Mesendoderm (in vitro differentiated cells): ENCODE measurements at regions not wholly inside any gene's neighbourhood (a gene's known extent, or its start where the extent isn't known, plus 50 kb on each side); places are given as distances from the start of the nearest gene placed in this dataset.
"Not testable (repeated sequence)": the region's sequence is repeated elsewhere in the genome, so short reads cannot be mapped to it uniquely, and the experiment has no call there.

Source experiments
- DNase-seq: peaks from one replicate; pipeline ENCODE4 v3.0.0; 2013
- H2AK5ac ChIP-seq: 2 replicates; pipeline ENCODE4 v1.6.1; 2013; ENCODE audit warnings: low read length, inconsistent platforms
- H2BK120ac ChIP-seq: 2 replicates; pipeline ENCODE4 v1.6.1; 2013; ENCODE audit warnings: low read depth, mild to moderate bottlenecking, low read length, moderate library complexity, mixed read lengths
- H2BK15ac ChIP-seq: replicated peaks from 2 replicates; pipeline ENCODE4 v1.6.1; 2013; ENCODE audit warnings: low read depth, mild to moderate bottlenecking, moderate library complexity
- H2BK5ac ChIP-seq: 2 replicates; pipeline ENCODE4 v1.6.1; 2013; ENCODE audit warnings: low read length, inconsistent platforms
- H3K18ac ChIP-seq: 2 replicates; pipeline ENCODE4 v1.6.1; 2013; ENCODE audit warnings: mild to moderate bottlenecking, low read length, mixed read lengths
- H3K23ac ChIP-seq: one replicate; pipeline ENCODE4 v1.6.1; 2013; ENCODE audit warnings: low read length
- H3K27ac ChIP-seq: 2 replicates; pipeline ENCODE4 v1.5.1; 2013; ENCODE audit warnings: low read depth, mild to moderate bottlenecking, inconsistent platforms, low read length, moderate library complexity
- H3K27me3 ChIP-seq: 2 replicates; pipeline ENCODE4 v1.6.1; 2013; ENCODE audit warnings: low read length, control low read depth, mild to moderate bottlenecking, inconsistent platforms; ENCODE audit not compliant: insufficient read depth, poor library complexity
- H3K36me3 ChIP-seq: 2 replicates; pipeline ENCODE4 v1.6.1; 2013; ENCODE audit warnings: low read length, inconsistent platforms; ENCODE audit not compliant: control insufficient read depth, insufficient read depth
- H3K4ac ChIP-seq: one replicate; pipeline ENCODE4 v1.6.1; 2013; ENCODE audit warnings: low read depth, mild to moderate bottlenecking, low read length, moderate library complexity
- H3K4me1 ChIP-seq: 2 replicates; pipeline ENCODE4 v1.6.1; 2013; ENCODE audit warnings: low read depth, low read length, inconsistent platforms; ENCODE audit not compliant: control insufficient read depth
- H3K4me2 ChIP-seq: 2 replicates; pipeline ENCODE4 v1.6.1; 2013; ENCODE audit warnings: low read length
- H3K4me3 ChIP-seq: 2 replicates; pipeline ENCODE4 v1.5.1; 2013; ENCODE audit warnings: mild to moderate bottlenecking, low read length
- H3K56ac ChIP-seq: one replicate; pipeline ENCODE4 v1.6.1; 2013; ENCODE audit warnings: low read length
- H3K79me1 ChIP-seq: 2 replicates; pipeline ENCODE4 v1.6.1; 2013; ENCODE audit warnings: low read length, inconsistent platforms
- H3K79me2 ChIP-seq: 2 replicates; pipeline ENCODE4 v1.6.1; 2013; ENCODE audit warnings: mild to moderate bottlenecking, low read length; ENCODE audit not compliant: control insufficient read depth, insufficient read depth
- H3K9ac ChIP-seq: 2 replicates; pipeline ENCODE4 v1.6.1; 2013; ENCODE audit warnings: low read length, inconsistent platforms
- H4K5ac ChIP-seq: one replicate; pipeline ENCODE4 v1.6.1; 2013; ENCODE audit warnings: low read length
- H4K8ac ChIP-seq: one replicate; pipeline ENCODE4 v1.6.1; 2013; ENCODE audit warnings: low read depth, mild to moderate bottlenecking, control low read depth, low read length, moderate library complexity
- WGBS: extraction: QIAGEN DNeasy Blood & Tissue Kit; methylation state at CpG from one replicate; pipeline ENCODE4 v1.1.7; 2013; ENCODE audit warnings: low lambda C conversion rate, missing lambda C conversion rate; ENCODE audit not compliant: insufficient coverage; ENCODE audit errors: extremely low coverage; 5-methylcytosine and 5-hydroxymethylcytosine counted together

- not testable (repeated sequence) for H4K8ac ChIP-seq, H2BK15ac ChIP-seq, H3K4me3 ChIP-seq, H2AK5ac ChIP-seq, H3K4ac ChIP-seq, H3K23ac ChIP-seq, H3K79me1 ChIP-seq, H3K4me2 ChIP-seq, H3K4me1 ChIP-seq, H3K36me3 ChIP-seq, H3K18ac ChIP-seq, H2BK5ac ChIP-seq, H2BK120ac ChIP-seq, H3K27ac ChIP-seq, H4K5ac ChIP-seq, H3K56ac ChIP-seq, H3K79me2 ChIP-seq, H3K9ac ChIP-seq, H3K27me3 ChIP-seq
- DNase-seq: peak; percentile 83
- WGBS: no CpG with 5 or more reads among the region's 3 CpGs
Measured at GRCh38 chr3:73154261-73154660, 92.8 kb downstream of the EBLN2 start.

- H3K9ac ChIP-seq, H4K5ac ChIP-seq, H4K8ac ChIP-seq, H2BK15ac ChIP-seq, H3K4ac ChIP-seq, H3K27me3 ChIP-seq, H2BK5ac ChIP-seq, H3K4me3 ChIP-seq, H3K23ac ChIP-seq, H3K27ac ChIP-seq, H2BK120ac ChIP-seq, H3K79me2 ChIP-seq, H3K36me3 ChIP-seq, H3K79me1 ChIP-seq, H3K4me2 ChIP-seq, H3K18ac ChIP-seq, DNase-seq, H3K4me1 ChIP-seq, H2AK5ac ChIP-seq: not testable (repeated sequence)
- peak overlapping the region; percentile 25 for H3K56ac ChIP-seq
- WGBS: no CpG with 5 or more reads among the region's 3 CpGs
Measured at GRCh38 chr3:73155441-73155840, 94.0 kb downstream of the EBLN2 start.

GRCh38 chr3:73164622-73165021, 103.2 kb downstream of the EBLN2 start:
- Histone ChIP-seq H3K56ac (no peak overlapping the region), H3K4me3 (no peak overlapping the region), H3K79me1 (no peaks in the 10 kb centered on the region), H3K23ac (no peak overlapping the region), H4K5ac (no peak overlapping the region), H3K4me1 (peaks cover 2% of the 10 kb centered on the region), H3K27me3 (no peaks in the 10 kb centered on the region), H3K4me2 (no peak overlapping the region), H3K79me2 (no peaks in the 10 kb centered on the region), H3K4ac (no peak overlapping the region), H3K36me3 (no peaks in the 10 kb centered on the region), H2BK5ac (no peak overlapping the region), H3K27ac (no peak overlapping the region), H4K8ac (no peak overlapping the region), H2BK15ac (no peak overlapping the region), H2AK5ac (no peak overlapping the region), H3K18ac (no peak overlapping the region), H2BK120ac (no peak overlapping the region), H3K9ac (no peak overlapping the region)
- WGBS: no CpG with 5 or more reads among the region's 4 CpGs
- no peak for DNase-seq

GRCh38 chr3:73175698-73176097, 114.2 kb downstream of the EBLN2 start:
- WGBS: no CpG with 5 or more reads among the region's 1 CpG
- H3K27ac ChIP-seq: no peak overlapping the region

GRCh38 chr3:73176941-73177340, 115.5 kb downstream of the EBLN2 start:
- Histone ChIP-seq H3K4me3 (no peak overlapping the region), H4K8ac (no peak overlapping the region), H2AK5ac (no peak overlapping the region), H3K23ac (no peak overlapping the region), H2BK5ac (no peak overlapping the region), H3K9ac (no peak overlapping the region), H2BK120ac (no peak overlapping the region), H3K36me3 (no peaks in the 10 kb centered on the region), H3K79me2 (no peaks in the 10 kb centered on the region), H3K27me3 (no peaks in the 10 kb centered on the region), H2BK15ac (no peak overlapping the region), H4K5ac (no peak overlapping the region), H3K56ac (no peak overlapping the region), H3K4me2 (no peak overlapping the region), H3K4ac (no peak overlapping the region), H3K79me1 (no peaks in the 10 kb centered on the region), H3K18ac (no peak overlapping the region), H3K27ac (no peak overlapping the region), H3K4me1 (no peaks in the 10 kb centered on the region)
- DNase-seq: no peak
- no CpG with 5 or more reads among the region's 2 CpGs for WGBS

More at GRCh38 chr3:73175698-73176097, 114.2 kb downstream of the EBLN2 start:
- Histone ChIP-seq H2BK15ac (peak overlapping the region; percentile 67), H3K18ac (no peak overlapping the region), H2BK120ac (no peak overlapping the region), H3K27me3 (no peaks in the 10 kb centered on the region), H2BK5ac (no peak overlapping the region), H3K4ac (no peak overlapping the region), H4K5ac (no peak overlapping the region), H3K56ac (no peak overlapping the region), H3K36me3 (no peaks in the 10 kb centered on the region), H3K4me1 (no peaks in the 10 kb centered on the region), H3K4me3 (no peak overlapping the region), H3K79me2 (no peaks in the 10 kb centered on the region), H3K9ac (no peak overlapping the region), H2AK5ac (no peak overlapping the region), H3K4me2 (no peak overlapping the region), H3K23ac (no peak overlapping the region), H4K8ac (no peak overlapping the region), H3K79me1 (no peaks in the 10 kb centered on the region)
- DNase-seq: peak; percentile 47

- DNase-seq: no peak
- Histone ChIP-seq H3K9ac (no peak overlapping the region), H3K56ac (no peak overlapping the region), H3K23ac (no peak overlapping the region), H3K4me2 (no peak overlapping the region), H2BK15ac (no peak overlapping the region), H3K4me1 (no peaks in the 10 kb centered on the region), H2BK120ac (no peak overlapping the region), H3K27ac (no peak overlapping the region), H3K79me2 (no peaks in the 10 kb centered on the region), H3K4ac (no peak overlapping the region), H3K18ac (no peak overlapping the region), H3K4me3 (no peak overlapping the region), H4K8ac (no peak overlapping the region), H2BK5ac (no peak overlapping the region), H3K27me3 (no peaks in the 10 kb centered on the region), H4K5ac (no peak overlapping the region), H3K79me1 (no peaks in the 10 kb centered on the region), H2AK5ac (no peak overlapping the region), H3K36me3 (no peaks in the 10 kb centered on the region)
- WGBS: no CpG with 5 or more reads among the region's 1 CpG
Measured at GRCh38 chr3:73177827-73178226, 116.4 kb downstream of the EBLN2 start.
